OCI-M2 (cell line): ENCODE measurements at regions not wholly inside any gene's neighbourhood (a gene's known extent, or its start where the extent isn't known, plus 50 kb on each side); places are given as distances from the start of the nearest gene placed in this dataset.
A peak's percentile ranks its signal among the peaks of the same experiment; 100 is the strongest.

Source experiments
- DNase-seq: peaks from one replicate; lab custom pipeline; 2025; ENCODE audit not compliant: unreplicated experiment; lab: John Stamatoyannopoulos, UW

DNA sequence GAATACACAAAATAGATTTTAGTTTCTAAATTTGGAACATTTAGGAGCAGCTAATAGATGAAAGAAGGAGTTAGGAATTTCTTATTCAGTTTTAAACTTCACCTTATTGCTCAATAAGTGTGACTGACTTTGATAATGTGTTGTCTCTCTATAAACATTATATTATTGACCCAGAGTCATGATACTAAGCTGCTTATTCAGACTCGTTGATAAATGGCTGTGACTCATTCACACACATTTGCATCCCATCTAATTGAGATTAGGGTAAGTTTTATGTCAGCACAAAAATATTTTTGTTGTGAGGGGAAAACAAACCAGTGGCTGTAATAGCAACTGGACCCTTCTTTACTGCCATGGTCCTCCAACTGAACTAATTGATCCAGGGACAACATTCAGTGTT lies 137.6 kb downstream of the GOLIM4 start:
- no peak for DNase-seq

DNA sequence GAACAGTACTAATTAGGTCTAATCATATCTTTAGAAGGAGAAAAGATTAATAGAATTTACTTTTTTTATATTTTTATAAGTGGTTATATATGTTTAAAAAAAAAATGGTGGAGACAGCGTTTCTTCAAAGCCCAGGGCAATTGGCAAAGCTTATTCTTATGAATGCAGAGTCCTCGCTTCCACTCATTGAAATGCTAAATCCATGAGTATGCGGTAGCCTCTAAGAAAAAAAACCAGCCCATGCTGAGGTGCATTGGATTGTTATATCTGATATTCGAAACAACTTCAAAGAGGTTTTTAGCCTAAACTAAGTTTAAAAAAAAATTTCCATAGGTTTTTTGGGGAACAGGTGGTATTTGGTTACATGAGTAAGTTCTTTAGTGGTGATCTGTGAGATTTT lies 142.8 kb downstream of the GOLIM4 start:
- DNase-seq, result no peak

DNA sequence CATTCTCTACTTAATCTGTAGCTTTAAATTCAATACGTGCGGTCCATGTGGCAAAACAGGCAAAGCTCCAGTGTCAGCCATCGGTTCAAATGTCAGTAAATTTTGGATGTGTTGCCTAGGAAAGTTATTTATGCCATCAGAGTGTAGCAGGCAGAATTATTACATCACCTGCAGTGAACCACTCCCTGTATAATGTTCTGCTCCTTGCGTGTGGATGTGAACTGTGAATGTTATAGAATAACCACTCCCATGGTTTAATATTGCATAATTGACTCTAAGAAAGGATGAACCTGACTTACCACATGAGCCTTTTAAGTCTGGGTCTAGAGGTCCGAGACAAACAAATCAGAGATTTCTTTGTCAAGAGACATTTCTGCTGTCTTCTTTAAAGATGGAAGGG lies 145.5 kb downstream of the GOLIM4 start:
- no peak for DNase-seq

DNA sequence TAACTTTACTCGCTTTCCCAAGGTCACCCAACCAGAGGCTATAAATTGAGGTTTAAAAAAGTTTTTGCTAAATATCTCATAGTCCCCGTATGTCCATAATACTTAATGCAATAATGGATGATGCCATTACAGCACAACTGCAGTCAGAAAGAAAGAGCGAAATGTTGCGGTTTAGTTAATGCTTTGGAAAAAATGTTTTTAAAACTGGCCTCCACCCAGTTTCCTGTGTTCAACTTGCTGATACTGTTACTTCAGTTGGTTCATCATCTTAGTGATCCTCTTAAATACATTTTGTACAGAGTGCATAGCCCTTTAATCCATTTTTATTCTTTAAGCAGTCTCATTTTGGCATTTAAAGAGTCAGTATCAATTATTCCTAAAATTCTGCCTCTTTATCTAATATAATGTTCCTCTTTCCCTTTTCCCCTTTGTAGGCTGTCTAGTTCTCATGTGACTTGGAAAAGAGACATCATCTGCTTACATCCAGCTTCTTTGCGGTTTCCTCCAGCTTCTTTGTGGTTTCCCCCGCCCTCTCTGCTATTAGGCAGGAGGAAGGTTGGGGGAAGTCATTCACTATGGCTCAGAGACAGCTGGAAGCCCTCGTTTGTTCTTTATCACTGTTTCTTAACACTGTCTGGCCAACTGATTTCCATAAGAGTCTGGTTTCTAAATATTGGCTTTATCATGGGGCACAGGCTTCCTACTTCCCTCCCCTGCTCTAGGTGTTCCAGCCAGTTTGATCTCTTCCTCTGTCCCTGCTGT lies 154.3 kb downstream of the GOLIM4 start:
- peak; percentile 69 for DNase-seq

DNA sequence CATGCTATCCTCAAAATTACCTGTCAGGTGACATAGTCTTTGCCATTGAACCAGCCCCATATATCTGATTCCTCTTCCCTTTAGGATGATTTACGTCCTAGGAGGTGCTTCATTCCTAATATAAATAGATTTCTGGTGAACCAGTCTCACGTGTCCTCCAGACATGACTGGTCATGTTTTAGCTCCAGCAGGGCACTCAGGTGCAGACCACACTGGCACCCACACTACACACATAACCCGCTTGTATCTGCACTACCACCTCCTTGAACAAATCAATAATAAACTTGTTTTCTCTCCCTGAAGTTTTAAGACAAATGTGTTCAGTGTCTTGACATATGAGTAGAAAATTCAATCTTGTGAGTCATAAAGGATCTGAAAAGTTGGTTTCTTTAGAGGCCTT lies 155.5 kb downstream of the GOLIM4 start:
- no peak for DNase-seq

DNA sequence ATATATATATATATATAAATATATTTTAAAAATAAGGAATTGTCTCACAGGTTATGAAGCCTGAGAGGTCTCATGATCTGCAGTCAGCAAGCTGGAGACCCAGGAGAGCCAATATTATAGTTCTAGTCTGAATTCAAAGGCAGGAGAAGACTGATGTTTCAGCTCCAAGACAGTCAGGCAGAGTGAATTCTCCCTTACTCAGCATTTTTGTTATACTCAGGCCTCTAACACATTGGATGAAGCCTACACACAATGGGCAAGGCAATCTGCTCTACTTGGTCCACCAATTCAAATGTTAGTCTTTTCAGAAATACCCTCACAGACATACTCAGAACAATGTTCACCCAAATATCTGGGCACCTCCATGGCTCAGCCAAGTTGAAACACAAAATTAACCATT lies 157.2 kb downstream of the GOLIM4 start:
- no peak for DNase-seq

DNA sequence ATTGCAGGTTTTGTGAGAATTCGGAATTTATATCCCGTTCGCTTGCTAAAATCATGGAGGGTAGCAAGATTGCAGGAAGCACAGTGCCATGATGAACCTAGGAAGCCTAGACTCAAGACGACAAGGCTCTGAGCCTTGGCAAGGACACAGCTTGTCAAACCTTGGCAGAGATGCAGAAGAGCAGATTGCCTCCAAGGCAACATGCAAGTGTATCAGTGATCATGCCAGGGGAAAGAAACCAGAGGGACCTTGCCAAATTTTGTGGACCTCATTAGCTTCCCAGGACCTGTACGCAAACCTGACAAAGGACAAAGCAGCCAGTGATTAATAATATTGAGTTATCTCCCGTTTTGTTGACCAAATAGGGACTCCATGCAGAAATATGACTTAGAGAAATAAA lies 159.7 kb downstream of the GOLIM4 start:
- no peak for DNase-seq

DNA sequence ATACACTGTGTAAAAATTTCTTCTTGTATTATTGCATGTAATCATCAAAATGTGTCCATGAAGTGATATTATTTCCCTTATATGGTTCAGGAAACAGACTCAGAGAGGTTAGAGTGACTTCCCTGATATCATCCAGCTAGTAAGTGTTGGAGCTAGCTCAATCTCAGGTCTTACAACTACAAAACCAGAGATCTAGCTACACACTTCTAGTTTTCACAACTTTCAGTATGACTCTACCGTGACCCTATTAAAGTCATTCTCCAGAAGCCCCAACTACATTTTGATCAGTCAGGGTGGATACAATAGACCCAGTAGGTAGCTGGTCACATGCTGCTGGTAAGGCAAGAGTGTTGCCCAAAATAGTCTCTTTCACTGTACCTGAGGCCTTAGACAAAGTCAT lies 165.3 kb downstream of the GOLIM4 start:
- no peak for DNase-seq

DNA sequence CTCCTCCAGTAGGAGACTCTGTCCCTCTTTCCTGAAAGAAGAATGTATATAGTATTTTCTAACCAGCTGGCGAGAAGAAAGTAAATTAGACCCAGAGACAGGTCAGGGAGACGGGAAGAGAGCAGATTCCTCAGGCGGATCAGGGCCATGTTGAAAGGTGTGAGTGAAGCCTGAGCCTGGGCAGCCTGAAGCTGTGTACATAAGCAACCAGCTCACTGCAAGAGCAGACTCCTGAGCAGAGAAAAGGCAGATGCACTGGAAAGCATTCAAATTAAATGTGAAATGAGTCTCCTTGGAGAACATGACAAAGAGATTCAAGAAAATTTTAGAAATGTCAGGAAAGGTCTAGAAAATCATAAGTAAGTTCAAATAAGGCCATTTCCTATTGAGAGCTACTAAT lies 165.8 kb downstream of the GOLIM4 start:
- DNase-seq, result no peak

DNA sequence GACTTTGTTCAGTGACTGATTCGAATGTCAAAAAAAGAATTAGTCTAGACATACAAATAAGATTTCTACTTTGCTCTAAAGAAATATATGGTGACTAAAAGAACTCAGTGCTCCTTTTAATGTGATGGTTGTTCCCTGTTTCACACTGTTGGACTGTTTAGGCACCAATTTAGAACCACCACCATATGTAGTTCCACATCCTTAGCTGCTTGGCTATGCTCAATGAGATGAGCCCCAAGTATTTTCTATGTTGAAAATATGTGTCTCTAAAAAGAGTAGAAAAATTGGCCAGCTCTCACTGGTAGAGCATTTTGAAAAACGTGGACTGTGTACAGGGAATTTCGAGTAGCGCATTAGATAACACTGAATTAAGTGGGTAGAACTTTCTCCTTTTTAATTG lies 167.3 kb downstream of the GOLIM4 start:
- no peak for DNase-seq

DNA sequence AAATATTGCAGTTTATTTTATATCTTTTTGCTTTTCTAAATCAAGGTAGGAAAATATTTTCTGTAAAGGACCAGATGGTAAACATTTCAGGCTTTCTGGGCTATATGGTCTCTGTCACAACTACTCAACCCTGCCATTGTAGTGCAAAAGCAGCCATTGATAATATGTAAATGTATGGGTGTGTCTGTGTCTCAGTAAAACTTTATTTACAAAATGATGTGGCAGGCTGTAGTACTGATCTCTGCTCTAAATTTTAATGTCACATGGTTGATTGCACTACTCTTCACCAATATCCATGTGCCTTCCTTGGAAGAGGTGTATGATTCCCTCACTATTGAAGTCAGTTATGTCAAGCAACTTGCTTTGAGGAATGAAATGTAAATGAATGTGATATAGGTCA lies 175.0 kb downstream of the GOLIM4 start:
- DNase-seq, result no peak

DNA sequence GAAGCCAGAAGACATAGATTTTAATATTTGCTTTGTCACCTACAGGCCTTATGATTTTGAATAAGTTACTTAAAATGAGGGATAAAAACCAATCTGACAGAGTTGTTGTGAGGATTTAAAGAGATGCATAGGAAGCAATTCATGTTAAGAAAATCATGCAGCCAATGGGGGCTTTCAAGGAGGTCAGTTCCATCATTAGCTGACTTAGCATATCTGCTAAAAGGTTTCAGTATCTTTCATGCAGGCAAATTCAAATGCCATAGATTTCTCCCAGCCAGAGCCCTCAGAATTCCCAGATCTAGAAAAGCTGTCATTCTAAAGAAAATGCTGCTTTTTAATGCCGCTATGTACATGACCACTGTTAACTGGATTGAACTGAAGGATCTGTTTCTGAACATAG lies 176.1 kb downstream of the GOLIM4 start:
- DNase-seq, result no peak

DNA sequence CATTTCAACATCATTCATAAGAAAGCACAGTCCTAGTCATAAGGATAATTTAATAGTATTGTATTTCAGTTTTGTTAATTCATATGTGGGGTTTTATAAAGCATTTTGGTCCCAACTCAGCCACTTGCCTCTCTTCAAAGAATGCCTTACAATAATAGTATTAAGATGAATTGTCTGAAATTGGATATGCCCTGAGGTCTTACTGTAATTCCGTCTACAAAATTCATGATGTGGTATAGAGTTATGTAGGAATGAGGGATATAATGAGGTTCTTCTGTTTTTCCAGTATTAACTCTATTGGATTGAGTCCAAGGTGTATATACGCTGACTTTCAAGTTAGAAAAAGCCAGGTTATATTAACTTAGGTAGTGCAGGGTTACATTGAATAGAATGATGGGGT lies 177.0 kb downstream of the GOLIM4 start:
- DNase-seq, result no peak

DNA sequence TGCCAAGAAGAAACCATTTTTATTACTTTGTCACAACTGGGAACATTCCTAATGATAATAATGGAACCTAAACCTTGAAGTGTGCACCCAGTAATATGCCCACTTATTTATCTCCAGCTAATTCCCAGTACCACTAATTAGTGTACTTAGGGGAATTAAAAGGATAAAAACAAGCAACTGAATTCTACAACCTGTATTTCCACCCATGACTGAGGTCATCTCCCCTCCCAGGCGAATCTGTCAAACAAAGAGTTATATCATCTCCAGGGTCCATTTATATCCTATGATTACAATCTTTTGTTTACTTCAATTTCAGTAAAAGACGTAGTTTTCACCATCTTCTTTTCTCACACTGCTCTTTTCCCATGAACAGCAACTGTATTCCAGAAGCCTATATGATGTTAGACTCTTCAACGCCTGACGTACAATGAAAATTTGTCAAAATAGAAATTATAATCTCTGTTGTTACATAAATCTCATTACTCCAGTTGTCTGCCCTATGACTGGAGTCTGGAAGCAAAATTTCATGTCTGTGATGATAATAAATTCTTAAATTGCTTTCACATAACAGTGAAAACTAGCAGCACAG lies 177.6 kb downstream of the GOLIM4 start:
- no peak for DNase-seq

DNA sequence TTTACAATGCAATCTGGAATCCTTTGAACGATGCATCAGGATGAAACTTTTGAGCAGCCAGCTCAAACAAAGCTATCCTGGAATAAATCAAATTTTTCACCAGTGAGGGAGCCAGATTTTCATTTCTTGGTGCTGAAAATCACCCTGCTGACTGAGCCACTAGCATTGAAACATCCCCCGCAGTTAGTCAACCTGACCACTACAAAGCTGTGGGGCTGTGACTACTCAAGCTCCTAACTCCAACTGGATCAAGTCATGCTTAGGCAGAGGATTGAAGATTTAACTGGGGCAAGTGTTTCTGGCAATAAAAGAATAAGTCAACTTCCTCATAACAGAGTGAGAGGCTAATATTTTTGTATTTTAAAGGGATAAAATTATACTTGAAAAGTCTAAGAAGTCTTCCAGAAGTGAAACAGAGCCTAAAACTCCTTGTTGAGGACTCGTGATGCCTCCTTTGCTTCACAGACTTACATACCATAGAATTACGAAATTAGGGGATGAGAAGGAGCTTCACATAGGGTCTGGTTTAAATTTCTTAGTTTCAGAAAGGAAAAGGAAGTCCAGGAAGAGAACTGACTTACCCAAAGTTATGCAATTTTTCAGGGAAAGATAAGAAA lies 177.8 kb downstream of the SERPINI1 start:
- DNase-seq, result no peak

DNA sequence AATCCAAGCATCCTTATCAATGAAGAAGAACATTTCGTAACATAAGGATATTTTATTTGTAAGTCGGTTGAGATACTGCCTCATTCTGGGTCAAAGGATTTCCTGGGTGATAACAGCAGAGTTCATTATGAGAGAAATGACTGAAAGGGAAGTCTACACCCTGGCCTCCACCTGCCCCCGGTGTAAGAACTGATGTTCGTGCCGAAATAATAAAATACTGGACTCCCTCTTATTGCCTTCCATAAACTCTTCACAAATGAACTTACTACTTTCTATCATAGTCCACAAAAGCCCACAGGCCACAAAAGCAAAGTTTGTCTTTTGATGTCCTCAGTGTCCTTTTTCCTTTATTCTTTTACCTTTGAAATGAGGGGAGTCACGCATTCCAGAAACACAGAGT lies 174.4 kb downstream of the SERPINI1 start:
- DNase-seq, result no peak

DNA sequence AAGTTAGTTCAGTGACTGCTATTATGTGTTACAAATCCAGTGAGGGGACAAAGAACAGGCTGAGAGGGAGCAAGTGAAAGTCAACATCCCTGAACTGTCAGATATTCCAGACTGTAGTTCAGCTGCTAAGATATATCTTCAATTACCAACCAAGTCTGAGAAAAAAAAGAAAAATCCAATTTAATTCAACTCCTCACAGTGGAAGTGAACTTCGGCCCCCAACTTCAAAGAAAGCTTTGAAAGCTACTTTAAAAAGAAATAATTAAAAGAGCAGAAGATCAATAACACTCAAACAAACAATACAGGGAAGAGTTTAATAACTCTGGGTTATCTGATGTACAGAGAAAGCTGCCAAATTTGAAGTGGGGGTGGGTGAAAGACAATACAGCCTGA lies 174.0 kb downstream of the SERPINI1 start:
- DNase-seq, result no peak

DNA sequence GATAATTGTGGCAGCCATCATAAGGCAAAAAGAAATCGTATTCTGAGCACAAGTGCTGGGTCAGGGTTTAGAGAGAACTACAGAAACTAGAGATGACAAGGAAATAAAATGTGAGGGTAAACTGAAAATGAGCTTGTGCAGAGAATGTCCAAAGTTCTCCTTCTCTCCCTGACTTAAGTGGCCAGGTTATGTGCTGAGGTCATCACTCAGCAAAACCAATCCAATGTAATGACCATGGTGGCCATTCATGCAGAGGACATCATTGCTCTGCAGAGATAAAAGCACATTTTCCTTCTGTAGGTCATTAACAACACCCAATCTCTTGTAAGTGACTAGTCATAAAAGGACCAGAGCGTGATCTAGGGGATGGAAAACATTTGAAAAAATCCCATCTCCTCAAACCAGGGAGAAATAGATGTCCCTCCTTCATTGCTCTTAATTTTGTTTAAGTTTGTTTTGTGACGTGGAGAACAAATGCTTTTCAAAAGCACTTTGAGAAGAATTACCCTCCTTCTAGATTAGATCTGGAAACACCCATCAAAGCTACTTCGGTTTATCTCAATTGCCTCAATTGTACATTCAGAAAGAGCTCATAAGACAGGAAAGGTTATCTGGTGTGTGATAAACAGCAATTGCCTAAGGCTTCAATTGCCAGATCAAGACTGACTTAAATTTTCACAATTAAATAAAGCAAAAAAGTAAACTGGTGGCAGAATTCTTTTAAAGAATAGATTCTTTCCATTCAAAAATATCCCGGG lies 173.4 kb downstream of the SERPINI1 start:
- no peak for DNase-seq

DNA sequence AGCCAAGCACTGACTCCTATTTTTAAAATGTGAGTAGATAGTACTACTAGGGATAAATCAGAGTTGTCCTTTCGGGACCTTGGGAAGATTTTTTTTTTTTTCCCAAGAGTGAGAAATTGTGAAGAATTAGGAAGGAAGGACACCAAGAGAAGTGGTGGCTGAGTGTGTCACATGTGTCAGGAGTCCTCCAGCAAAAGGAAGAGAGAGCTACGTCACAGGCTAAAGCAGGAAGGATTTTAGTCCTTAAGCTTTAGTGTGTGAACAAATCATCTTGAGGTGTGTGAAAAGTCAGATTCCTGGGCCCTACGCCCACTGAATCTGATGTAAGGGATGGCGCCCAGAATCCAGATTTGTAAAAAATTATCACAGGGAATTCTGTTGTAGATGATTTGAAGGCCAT lies 172.7 kb downstream of the SERPINI1 start:
- DNase-seq, result no peak

DNA sequence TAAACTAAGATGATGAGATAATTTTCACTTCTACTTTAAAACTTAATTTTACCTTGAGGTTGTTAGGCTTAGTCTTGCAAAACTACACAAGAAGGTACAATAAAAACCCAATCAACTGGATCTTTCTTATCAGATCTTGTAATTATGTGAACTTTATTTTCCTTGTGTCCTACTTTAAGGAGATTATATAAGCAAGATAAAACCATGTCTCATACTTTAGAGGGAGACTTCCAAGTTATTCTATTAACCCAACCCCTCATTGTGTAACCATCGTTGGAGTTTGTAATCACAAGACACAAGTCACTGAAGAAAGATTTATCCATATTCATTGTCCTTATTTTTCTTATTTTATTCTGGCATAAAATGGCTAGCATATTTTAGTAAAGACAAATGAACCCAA lies 165.6 kb downstream of the SERPINI1 start:
- no peak for DNase-seq

DNA sequence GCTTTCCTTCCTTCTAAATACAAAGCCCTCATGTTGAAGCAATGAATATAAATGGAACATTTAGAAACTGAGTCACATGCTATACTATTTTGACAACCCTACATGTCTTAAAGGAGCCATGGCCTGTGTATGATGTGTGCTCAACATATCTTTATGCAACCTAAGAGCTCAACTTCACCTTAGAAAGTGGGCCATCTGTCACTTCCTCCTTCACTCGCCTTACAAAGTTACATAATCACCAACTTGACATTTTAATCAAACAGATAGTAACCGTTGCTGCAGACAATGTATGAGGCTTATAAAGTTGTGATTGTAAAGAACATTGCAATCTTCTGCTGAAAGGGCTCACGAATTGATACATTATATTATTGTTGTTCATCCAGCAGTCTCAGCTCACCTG lies 163.6 kb downstream of the SERPINI1 start:
- DNase-seq, result no peak

DNA sequence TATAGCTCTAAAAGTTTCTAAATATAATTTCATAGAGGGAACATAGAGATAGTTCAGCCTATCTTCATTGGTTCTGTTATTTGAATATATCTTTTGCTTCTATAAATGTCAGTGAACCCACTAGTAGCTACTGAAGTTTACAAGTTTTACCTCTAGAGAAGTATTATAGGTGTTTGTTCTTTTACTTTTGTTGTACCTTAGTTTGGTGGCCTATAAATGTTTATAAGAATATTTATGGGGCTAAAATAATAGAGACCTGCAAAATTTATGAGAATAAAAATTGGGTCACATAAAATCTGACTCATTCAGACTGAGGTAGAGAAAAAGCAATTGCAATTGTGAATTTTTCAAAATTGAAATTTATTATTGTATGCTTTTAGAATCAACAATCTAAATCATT lies 162.6 kb downstream of the SERPINI1 start:
- DNase-seq, result no peak
